GM23338 (cell line): ENCODE measurements at regions not wholly inside any gene's neighbourhood (a gene's known extent, or its start where the extent isn't known, plus 50 kb on each side); places are given as distances from the start of the nearest gene placed in this dataset.

ENCODE experiments used
- CREB1 ChIP-seq: fragments of 250-450 bp; sonication (Bioruptor Pico); IDR thresholded peaks from 2 replicates; pipeline ENCODE4 v1.5.0; 2020; ENCODE audit warnings: low read depth, mild to moderate bottlenecking, moderate library complexity
- EZH2 ChIP-seq: fragments of 200-600 bp; sonication (generic); IDR thresholded peaks from one replicate; pipeline ENCODE4 v1.8.0; 2017; ENCODE audit warnings: antibody characterized with exemption, mild to moderate bottlenecking, low read depth; ENCODE audit not compliant: unreplicated experiment
- EZH2phosphoT487 ChIP-seq: fragments of 200-600 bp; sonication (generic); IDR thresholded peaks from one replicate; pipeline ENCODE4 v1.8.1; 2018; ENCODE audit warnings: antibody characterized with exemption; ENCODE audit not compliant: unreplicated experiment
- JUNB ChIP-seq: IDR thresholded peaks from one replicate; pipeline ENCODE4 v1.6.1; 2016; ENCODE audit warnings: antibody characterized with exemption; ENCODE audit not compliant: unreplicated experiment
- POLR2AphosphoS5 ChIP-seq: IDR thresholded peaks from 2 replicates; pipeline ENCODE4 v1.6.1; 2016; ENCODE audit warnings: antibody characterized with exemption, low read depth
- ZNF331 ChIP-seq: fragments of 250-450 bp; sonication (Bioruptor Pico); IDR thresholded peaks from 2 replicates; pipeline ENCODE4 v1.5.0; 2020; ENCODE audit warnings: low read depth, mild to moderate bottlenecking, moderate library complexity
- TF ChIP-seq, protein P1 (sequence below), 2 experiments: fragments of 200-600 bp in 1 of 2; sonication (generic) in 1 of 2; conservative IDR thresholded peaks; 2 replicates each; pipeline versions ENCODE4 v1.5.1 to v1.6.1; 2016 to 2017; ENCODE audit warnings: antibody characterized with exemption in 2 of 2, low read depth in 2 of 2, mild to moderate bottlenecking in 2 of 2, moderate library complexity in 1 of 2
- TF ChIP-seq, protein P2 (sequence below): IDR thresholded peaks from one replicate; pipeline ENCODE4 v1.6.1; 2018; ENCODE audit warnings: antibody characterized with exemption; ENCODE audit not compliant: unreplicated experiment

DNA sequence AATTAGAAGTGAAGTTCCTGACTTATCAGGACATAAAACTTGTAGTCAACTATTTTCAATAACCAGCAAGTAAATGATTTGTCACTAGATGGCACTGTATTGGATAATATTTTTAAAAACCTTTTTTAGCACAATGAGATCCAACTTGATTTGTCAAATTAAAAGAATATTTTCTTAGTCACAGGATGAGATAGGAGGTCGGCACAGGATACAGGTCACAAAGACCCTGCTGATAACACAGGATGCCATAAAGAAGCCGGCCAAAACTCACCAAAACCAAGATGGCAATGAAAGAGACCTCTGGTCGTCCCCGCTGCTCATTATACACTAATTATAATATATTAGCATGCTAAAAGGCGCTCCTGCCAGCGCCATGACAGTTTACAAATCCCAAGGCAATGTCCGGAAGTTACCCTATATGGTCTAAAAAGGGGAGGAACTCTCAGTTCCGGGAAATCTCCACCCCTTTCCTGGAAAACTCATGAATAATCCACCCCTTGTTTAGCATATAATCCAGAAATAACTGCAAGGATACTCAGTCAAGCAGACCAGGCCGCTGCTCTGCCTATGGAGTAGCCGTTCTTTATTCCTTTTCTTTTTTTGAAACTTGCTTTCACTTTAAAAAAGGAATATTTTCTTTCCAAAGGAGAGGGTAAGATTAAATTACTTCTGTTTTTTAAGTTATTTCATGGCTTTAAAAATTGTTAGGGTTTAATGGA is 255.7 kb upstream of the MKLN1 start:
- TF ChIP-seq, protein P1, sequence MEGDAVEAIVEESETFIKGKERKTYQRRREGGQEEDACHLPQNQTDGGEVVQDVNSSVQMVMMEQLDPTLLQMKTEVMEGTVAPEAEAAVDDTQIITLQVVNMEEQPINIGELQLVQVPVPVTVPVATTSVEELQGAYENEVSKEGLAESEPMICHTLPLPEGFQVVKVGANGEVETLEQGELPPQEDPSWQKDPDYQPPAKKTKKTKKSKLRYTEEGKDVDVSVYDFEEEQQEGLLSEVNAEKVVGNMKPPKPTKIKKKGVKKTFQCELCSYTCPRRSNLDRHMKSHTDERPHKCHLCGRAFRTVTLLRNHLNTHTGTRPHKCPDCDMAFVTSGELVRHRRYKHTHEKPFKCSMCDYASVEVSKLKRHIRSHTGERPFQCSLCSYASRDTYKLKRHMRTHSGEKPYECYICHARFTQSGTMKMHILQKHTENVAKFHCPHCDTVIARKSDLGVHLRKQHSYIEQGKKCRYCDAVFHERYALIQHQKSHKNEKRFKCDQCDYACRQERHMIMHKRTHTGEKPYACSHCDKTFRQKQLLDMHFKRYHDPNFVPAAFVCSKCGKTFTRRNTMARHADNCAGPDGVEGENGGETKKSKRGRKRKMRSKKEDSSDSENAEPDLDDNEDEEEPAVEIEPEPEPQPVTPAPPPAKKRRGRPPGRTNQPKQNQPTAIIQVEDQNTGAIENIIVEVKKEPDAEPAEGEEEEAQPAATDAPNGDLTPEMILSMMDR (conservative IDR thresholded peaks at IDR 0.05; ENCODE audit: low read depth in 2 of 2): peak in 1 of 2 experiments; percentile 53; a peak in 3 of 4 replicates
- TF ChIP-seq EZH2phosphoT487 (no peak), CREB1 (no peak), POLR2AphosphoS5 (no peak), EZH2 (no peak), ZNF331 (CRISPR knock-in tag) (no peak), JUNB (no peak)
- TF ChIP-seq, protein P2, sequence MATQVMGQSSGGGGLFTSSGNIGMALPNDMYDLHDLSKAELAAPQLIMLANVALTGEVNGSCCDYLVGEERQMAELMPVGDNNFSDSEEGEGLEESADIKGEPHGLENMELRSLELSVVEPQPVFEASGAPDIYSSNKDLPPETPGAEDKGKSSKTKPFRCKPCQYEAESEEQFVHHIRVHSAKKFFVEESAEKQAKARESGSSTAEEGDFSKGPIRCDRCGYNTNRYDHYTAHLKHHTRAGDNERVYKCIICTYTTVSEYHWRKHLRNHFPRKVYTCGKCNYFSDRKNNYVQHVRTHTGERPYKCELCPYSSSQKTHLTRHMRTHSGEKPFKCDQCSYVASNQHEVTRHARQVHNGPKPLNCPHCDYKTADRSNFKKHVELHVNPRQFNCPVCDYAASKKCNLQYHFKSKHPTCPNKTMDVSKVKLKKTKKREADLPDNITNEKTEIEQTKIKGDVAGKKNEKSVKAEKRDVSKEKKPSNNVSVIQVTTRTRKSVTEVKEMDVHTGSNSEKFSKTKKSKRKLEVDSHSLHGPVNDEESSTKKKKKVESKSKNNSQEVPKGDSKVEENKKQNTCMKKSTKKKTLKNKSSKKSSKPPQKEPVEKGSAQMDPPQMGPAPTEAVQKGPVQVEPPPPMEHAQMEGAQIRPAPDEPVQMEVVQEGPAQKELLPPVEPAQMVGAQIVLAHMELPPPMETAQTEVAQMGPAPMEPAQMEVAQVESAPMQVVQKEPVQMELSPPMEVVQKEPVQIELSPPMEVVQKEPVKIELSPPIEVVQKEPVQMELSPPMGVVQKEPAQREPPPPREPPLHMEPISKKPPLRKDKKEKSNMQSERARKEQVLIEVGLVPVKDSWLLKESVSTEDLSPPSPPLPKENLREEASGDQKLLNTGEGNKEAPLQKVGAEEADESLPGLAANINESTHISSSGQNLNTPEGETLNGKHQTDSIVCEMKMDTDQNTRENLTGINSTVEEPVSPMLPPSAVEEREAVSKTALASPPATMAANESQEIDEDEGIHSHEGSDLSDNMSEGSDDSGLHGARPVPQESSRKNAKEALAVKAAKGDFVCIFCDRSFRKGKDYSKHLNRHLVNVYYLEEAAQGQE: no peak
